Anterior cingulate cortex (tissue), 58 donors: ENCODE measurements at regions not wholly inside any gene's neighbourhood (a gene's known extent, or its start where the extent isn't known, plus 50 kb on each side); places are given as distances from the start of the nearest gene placed in this dataset.
A peak's percentile ranks its signal among the peaks of the same experiment; 100 is the strongest.

Experiments used
- DNase-seq, 58 donors: peaks; one replicate each; lab custom pipeline; 2025; lab: John Stamatoyannopoulos, UW

GRCh38 chr2:21251216-21251980, 127.6 kb downstream of the TDRD15 start:
- no peak for DNase-seq

DNA sequence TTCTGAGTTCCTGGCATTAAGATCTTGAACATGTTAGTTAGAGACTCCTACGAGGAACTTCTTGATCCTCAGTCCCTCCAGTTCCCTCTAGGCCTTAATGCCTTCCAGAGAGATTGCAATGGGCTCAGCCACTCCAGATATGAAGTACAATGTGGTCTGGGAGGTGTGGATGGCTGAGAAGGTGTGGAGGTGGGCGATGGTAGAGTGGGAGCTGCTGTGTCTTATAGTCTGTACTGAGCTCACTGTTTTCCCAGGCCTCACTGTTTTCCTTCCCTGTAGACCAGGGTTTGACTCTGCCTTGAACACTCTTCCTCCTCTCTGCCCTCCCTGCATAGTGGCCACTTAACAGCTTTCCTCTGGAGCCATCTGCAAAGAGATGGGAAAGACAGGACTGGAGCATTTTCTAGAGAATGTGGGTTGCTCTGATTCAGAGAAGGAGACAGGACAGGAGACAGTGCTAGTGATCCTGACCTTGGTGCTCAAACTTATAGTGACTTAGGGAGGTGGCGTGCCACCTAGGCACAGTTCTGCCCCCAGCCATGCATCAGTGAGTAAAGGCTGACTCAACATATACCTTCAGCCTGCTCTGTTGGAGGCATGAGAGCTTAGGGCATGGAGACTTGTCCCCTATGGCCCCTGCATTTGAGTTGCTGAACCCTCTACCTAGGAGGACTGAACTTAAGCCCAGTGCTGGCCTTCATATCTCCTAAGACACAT, 129.7 kb downstream of the TDRD15 start:
- no peak for DNase-seq

- DNase-seq, result peak in 4 of 58 donors; percentile 27 to 53 (median 29)
These were observed 130.6 kb downstream of the TDRD15 start for GRCh38 chr2:21254170-21254965.

- peak in 48 of 58 donors; percentile 15 to 95 (median 70) for DNase-seq
These were observed 132.2 kb downstream of the TDRD15 start for GRCh38 chr2:21256006-21256405.

GRCh38 chr2:21257621-21258020, 133.9 kb downstream of the TDRD15 start:
- no peak for DNase-seq

GRCh38 chr2:21258082-21258481, 134.3 kb downstream of the TDRD15 start:
- no peak for DNase-seq

DNA sequence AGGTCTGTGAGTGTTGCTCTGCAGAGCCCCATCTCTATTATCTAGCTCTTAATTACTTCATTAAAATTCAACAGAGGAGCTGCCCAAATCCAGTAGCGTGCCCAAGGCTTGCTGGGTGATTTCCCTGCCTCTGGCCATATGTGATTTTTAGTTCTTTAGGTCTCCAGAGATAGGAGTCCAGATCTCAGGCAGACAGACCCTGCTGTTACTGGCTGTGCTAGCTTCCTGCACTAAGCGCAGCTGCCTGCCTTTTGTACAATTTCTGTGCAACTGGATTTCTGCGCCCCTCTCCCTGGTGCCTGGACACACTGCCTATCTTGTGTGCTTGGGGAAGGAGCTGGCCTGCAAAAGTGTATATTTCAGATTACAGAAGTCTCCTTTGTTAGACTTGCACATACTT, 136.5 kb downstream of the TDRD15 start:
- peak in 2 of 58 donors; percentile 28 to 38 for DNase-seq

GRCh38 chr2:21261591-21261990, 137.8 kb downstream of the TDRD15 start:
- peak in 2 of 58 donors; percentile 25 to 49 for DNase-seq

DNA sequence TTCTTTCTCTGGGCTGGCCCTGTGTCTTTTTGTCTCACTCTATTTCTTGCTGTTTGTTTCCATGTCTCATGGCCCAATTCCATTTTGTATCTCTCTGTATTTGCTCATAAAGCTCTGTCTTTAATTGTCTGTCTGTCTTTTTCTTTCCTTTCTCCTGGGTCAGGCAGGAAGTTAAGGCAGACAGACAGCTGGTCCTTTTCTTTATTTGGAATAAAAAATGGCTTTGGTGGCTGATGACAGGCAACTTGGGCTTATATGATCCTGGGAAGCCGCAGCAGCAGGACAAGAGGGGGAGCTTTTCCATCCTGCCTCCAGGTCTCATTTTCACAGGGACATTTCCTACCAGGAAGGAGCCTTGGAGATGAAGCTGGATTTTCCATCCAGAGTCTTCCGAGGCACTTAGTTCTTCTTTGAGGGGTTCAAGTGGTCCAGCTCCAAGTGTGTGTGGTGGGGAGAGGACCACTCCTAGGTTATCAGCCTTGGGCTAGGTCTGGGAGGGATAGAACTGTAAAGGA, 138.7 kb downstream of the TDRD15 start:
- DNase-seq, result no peak

GRCh38 chr2:21263622-21264021, 139.9 kb downstream of the TDRD15 start:
- peak in 42 of 58 donors; percentile 15 to 94 (median 60) for DNase-seq

GRCh38 chr2:21265752-21266151, 142.0 kb downstream of the TDRD15 start:
- no peak for DNase-seq

GRCh38 chr2:21267232-21267835, 143.6 kb downstream of the TDRD15 start:
- DNase-seq, result peak in 1 of 58 donors; percentile 30

DNA sequence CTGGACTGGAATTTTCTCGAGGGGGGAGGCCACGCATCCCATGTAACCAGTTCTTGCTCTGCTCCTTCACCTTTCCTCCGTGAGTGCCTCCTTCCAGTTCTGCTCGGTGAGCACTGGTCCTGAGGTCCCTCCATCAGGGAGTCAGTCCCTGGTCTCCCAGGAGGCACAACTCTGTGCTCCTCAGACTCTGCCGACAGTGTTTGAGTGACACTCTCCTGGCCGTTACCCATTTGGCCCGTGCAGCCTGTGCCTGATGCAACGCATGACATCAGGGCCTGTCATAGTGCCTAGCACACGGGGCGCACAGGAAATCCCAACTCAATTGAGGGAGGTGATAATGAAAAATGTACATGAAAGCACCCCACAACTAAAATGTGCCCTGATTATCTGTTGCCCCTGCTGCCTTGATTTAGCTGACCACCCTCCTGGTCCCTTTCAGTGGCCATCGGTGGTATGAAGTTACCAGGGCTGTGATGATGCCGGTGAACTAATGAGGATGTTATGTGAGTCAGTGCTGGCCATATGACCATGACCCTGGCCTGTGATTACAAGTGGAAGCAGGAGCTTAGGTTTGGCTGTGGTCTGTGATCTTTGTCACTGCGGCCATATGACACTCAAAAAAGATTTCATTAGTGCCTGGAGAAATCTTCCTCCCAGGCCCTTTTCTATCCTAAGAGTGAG, 144.6 kb downstream of the TDRD15 start:
- DNase-seq, result peak in 14 of 58 donors; percentile 19 to 69 (median 41)

DNA sequence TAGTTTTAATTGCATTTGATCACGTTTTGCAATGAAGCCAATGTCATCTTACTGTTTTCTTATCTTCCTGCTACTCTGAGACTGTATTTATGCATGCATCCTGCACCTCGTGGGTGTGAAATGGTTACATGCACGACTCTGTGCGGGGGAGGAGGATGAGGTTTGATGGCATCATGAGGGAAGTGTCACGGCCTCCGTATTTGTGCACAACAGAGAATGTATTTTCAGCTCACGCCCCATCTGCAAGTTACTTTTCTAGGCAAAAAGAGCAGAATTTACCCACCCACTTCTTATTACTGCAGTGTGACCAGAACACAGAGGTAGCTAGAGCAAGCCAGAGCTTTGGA, 145.1 kb downstream of the TDRD15 start:
- DNase-seq, result peak in 11 of 58 donors; percentile 13 to 42 (median 30)

DNA sequence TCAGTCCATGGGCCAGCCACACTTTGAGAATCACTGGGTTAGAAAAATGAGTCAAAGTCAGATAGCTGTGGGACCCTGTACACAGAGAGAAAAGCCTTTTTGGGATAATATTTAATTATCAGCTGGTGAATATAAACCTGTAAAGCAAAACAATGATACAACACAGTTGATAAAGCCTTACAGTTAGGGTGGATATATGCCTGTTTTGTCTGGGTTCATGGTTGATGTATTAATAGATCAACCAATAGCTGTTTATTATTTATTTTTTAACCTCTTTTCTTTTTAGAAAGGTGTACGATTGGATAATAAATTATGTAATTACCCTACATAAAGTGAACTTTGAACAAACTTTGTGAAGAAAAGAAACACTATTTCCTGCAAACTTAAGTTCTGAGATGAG, 145.6 kb downstream of the TDRD15 start:
- DNase-seq, result no peak

DNA sequence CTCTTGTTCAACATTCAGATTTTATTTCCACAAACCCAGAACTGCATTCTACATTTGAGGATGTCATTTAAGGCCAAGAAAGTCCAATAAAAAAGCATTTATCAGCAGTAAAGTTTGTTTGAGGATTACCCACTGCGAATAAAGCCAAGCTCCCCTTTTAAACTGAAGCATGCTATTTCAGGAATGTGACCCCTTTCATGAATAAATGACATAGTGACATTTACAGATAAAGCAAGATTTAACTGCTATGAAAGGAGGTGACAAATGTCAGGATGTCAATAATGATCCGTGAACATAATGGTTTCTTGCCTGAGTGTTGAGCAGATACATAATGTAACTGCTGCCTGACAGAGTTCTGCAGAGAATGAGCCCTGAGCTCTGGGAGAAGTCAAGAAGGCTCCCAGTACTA, 146.3 kb downstream of the TDRD15 start:
- DNase-seq, result no peak

DNA sequence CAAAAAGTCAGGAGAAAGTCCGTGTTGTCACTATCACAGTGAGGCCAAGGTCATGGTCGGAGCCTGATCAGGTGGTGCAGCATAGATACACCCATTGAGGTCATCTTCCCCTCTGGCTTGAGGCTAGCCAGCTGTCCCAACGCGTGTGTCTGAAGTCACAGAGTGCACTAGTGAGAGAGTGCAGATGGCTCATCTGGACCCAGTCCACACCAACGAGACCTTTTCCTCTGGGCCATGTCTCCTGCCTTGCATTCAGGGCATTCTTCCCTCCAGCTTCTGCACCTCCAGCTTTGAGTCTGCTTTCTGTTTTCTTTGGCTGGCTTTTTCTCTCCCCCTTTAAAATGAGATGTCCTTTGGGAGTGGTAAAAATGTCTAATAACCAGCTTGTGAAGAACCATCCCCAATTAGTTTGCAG, 146.9 kb downstream of the TDRD15 start:
- peak in 18 of 58 donors; percentile 11 to 68 (median 40) for DNase-seq

- DNase-seq, result peak in 1 of 58 donors; percentile 10
These were observed 152.4 kb downstream of the TDRD15 start for GRCh38 chr2:21276163-21276562.
